DMS53 (cell line): ENCODE measurements at regions not wholly inside any gene's neighbourhood (a gene's known extent, or its start where the extent isn't known, plus 50 kb on each side); places are given as distances from the start of the nearest gene placed in this dataset.
"Not testable (repeated sequence)": the region's sequence is repeated elsewhere in the genome, so short reads cannot be mapped to it uniquely, and the experiment has no call there.

Experiments
- DNase-seq: peaks from one replicate; lab custom pipeline; 2025; lab: John Stamatoyannopoulos, UW

DNA sequence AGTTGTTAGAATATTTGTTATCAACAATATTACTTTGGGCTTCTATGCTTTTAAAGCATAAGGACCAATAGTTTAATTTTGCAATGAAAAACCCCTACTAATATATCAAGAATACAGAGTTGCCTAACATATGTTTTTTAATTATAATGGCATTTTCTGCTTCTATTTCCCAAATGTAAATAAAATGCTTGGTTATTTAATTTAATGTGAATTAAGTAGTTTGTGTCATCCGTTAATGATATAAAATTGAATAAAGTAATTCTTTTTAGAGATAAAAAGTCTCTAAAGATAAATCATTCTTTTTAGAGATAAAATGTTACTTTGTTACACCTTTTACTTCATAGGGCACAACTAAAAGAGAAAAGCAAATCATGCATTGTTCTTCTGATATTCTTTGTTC lies 583.7 kb upstream of the ADGRL2 start:
- no peak for DNase-seq

DNA sequence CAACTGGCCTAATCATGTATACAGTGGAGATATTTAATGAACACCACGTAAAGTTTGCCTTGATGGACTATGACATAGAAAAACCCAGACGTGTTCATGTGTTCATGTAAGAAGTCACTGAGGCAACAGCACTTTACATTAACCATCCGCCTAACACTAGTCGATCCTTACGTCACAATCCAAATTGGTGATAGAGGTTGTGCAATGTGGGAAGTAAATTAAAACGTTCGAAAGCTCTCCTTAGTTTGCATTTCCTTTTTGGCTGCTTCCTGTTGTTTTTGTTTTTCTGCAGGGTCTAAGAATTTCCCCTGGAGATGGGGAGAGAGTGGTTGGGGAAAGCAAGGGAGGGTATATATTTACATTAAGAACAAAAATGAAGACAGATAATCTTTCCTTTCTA lies 587.5 kb upstream of the ADGRL2 start:
- DNase-seq: no peak

DNA sequence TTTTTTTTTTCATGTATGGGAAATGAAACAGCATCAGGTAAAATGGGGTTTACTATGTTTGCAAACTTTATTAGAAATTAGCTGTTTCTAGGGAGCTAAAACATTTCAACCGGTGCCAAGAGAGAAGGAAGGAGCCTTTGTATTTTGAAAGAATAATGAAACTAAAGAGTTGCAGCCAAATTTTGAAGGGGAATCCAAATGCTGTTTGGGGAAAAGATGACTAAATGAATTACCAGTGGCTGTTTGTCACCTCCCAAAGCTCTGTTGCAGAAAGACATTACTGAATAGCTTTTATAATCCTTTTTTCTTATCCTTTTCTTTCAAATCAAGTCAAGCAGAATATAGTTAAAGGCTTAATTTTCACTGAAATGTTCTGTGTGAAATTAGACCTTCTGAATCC lies 591.3 kb upstream of the ADGRL2 start:
- no peak for DNase-seq

DNA sequence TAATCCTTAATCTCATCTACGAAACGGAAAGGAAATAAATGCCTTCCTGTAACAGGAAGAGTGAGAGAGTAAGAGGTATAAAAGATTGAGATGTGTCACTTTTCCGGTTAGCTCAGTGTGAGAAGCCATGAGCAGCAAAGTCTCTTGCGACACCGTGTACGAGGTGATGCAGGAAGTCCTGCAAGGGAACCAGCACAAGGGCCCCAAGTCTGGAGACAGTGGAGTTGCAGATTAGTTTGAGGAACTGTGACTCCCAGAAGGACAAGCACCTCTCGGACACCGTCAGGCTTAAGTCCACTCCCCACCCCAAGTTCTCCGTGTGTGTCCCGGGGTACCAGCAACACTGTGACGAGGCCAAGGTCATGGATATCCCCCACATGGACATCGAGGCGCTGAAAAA lies 592.3 kb upstream of the ADGRL2 start:
- DNase-seq: no peak

DNA sequence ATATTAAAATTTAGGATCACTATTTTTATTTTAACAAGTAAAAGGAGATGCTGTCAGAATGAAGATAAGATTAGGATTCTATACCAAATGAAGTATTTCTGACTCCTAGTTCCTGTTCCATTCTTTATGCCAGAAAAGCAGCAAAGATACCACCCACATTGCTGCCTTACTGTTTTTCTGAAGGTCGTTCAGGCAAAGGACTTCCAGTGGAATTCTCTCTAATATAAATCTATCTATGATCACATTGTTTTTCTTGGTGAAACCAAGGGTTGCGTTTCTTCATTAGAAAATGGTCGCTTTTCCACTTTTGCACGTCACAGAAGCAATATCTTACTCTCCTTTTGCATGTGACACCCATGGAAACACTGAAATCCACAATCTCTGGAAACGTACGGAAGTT lies 594.8 kb upstream of the ADGRL2 start:
- no peak for DNase-seq

DNA sequence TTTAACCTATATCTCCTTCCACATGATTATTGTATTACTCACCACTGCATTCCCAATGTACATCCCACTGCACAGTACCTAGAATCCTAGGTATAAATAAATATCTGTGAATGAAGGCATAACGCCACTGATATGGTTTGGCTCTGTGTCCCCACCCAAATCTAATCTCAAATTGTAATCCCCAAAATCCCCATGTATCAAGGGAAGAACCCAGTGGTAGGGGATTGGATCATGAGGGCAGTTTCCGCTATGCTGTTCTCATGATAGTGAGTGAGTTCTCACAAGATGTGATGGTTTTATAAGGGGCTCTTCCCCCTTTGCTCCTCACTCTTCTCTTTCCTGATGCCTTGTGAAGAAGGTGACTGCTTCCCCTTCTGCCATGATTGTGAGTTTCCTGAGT lies 599.0 kb upstream of the ADGRL2 start:
- no peak for DNase-seq

DNA sequence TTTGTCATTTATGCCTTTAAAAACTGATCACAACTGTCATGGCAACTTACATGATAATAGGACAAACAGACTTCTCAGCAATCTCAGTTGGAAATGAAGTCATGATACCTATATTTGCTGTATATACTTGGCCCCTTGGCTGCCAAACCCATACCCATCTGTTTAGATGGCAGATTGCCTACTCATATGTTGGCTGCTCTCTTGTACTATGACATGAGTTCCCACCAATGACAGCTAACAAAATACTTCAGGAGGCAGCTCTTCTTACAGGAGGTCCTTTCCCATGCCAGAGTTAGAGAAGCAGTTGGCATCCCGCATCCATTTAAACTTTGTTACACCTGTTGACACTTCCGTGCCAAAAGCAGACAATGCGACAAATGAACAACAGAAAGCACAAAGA lies 603.1 kb upstream of the ADGRL2 start:
- DNase-seq: no peak

DNA sequence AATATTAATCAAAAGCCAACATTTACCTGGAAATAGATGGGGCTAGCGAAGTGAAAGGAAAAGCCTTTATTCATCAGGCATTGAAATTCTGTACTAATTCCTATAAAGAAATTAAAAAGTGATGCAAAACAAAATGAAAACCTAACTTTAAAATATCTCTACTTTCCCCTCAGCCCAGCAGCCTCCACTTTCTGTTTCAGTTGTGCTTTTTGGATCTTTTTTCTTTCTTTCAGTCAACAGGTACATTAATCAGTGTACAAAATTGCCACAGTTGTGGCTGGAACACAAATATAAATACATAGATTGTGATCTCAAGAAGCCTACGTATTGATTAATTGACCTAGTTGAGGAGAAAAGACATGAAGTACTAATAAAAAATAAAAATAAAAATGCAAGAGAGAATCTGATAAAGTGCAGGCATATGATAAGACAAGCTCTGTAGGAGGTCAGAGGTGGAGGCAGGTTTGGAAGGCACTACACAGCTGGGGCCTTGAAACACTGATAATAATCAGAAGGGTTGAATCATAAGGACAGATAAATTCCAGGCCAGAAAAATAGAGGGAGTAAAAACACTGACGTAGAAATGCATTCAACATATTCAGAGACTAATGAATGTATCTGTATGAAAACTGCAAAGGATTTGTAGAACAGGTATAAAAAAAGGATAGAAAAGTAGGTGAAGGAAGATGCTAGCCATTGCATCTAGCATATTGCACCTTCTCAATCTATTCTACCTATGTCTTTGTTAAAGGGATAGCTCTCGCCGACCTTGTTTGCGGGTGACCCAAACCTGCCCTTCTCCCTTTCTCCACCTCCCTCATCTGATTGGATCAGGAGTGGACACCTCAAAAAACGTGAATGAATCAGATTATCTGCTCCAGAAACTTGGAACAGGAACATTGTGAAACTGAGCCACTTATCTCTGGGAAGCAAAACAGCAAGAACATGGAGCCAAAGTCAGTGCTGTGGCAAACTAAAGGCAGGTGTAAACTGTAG lies 607.8 kb upstream of the ADGRL2 start:
- no peak for DNase-seq

DNA sequence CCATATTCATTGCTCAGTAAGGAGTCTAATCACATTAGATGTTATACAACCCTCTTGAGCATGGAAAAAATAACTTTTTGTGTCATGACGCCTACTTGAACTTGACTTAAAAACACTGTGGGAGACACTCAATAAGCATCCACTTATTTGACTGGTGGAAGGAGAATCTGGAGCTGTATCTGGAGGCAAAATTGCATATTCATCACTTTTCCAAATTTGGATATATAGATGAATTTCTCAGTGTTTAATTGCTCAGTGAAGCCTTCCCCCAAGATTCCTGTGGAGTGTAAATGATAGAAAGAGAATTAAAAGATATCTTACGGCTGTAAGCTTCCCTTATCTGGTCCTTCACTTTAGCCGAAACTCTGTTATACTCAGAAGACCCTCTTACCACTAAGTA lies 610.7 kb upstream of the ADGRL2 start:
- no peak for DNase-seq

DNA sequence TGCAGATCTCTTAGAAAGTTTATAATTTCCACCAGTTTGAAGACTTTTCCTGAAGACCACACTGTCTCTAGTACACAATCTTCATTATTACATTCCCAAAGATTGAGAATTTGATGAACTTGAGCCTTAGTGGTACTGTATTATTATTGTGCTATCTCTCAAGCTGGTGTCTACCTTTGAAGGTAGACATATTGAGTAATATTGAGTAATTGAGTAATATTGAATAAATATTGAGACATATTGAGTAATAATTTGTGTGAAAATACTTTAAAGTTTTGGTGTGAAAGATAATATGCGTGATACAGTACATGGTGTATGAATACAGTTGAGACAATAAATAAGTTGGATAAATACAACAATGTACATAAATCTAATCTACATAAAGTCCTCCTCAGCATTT lies 613.1 kb upstream of the ADGRL2 start:
- no peak for DNase-seq

DNA sequence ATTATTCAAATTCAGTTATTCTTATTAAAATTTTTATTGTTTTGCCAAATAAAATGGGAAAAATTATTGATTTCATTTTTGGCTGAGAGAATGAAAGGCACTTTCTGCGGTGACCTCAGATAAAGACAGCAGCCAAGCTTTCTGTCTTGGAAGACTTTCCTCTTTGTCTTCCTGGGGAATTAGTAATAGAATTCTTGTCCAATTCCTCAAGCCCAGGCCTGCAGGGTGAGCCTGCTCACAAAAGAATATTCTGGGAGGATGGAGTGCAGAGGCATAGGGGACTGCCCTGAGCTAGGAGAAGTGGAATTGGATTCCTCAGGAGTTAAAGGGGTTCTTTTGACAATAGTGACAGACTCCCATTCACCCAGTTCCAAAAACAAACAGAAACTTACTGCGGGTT lies 614.5 kb upstream of the ADGRL2 start:
- no peak for DNase-seq

DNA sequence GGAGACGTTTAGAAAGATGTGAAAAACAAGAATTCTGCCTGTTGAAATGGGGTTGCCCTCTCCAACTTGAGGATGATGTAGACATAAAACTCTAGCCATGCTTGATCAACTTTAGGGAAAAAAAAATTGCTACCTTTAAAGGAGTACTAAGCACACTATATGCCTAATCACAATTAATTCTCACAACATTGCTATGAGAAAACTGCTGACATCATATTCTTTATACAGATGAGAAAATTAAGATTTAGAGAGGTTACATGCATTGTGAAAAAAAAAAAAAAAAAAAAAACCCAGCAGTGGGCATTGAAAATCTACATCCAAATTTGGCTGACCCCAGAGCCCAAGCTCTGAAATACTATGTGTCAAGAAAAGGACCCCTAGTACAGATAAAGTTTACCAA lies 617.2 kb upstream of the ADGRL2 start:
- no peak for DNase-seq

DNA sequence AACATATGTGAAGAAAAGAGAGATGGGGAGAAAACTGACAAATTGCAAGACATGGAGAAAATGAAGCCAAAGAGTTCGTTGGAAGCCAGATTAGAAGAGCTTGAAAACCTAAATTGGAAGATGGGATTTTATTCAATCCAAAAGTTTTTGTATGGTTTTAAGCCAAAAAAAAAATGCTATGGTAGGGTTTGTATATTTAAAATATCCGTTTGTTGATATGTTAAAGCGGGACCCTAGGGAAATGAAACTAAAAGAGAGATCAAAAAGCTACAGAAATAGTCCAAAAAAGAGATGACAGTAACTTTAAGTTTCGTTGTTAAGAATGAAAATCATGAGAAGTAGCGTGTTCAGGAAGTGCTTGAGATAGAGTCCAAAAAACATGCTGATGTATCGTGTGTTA lies 617.7 kb upstream of the ADGRL2 start:
- no peak for DNase-seq

DNA sequence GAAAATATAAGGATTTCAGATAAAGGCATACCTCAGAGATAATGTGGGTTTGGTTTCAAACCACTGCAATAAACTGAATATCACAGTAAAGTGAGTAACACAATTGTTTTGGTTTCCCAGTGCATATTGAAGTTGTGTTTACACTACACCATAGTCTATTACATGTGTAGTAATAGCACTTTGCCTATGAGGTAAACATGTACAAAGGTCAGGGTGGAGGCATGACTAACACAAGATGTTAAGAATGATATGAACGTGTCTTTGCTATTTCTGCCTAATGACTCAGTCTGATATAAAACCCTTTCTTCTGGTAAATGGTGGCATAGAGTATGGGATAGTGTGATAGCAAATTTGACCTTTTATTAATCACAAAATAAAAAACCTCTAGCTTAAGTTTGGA lies 621.5 kb upstream of the ADGRL2 start:
- DNase-seq: peak; percentile 74

DNA sequence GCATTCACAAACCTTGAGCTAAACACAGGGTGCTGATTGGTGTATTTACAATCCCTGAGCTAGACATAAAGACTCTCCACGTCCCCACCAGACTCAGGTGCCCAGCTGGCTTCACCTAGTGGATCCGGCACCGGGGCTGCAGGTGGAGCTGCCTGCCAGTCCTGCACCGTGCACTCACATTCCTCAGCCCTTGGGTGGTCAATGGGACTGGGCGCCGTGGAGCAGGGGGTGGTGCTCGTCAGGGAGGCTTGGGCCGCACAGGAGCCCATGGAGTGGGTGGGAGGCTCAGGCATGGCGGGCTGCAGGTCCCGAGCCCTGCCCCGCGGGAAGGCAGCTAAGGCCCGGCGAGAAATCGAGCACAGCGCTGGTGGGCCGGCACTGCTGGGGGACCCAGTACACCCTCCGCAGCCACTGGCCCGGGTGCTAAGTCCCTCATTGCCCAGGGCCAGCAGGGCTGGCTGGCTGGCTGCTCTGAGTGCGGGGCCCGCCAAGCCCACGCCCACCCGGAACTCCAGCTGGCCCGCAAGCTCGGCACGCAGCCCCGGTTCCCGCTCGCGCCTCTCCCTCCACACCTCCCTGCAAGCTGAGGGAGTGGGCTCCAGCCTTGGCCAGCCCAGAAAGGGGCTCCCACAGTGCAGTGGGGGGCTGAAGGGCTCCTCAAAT lies 622.2 kb upstream of the ADGRL2 start:
- DNase-seq: not testable (repeated sequence)

DNA sequence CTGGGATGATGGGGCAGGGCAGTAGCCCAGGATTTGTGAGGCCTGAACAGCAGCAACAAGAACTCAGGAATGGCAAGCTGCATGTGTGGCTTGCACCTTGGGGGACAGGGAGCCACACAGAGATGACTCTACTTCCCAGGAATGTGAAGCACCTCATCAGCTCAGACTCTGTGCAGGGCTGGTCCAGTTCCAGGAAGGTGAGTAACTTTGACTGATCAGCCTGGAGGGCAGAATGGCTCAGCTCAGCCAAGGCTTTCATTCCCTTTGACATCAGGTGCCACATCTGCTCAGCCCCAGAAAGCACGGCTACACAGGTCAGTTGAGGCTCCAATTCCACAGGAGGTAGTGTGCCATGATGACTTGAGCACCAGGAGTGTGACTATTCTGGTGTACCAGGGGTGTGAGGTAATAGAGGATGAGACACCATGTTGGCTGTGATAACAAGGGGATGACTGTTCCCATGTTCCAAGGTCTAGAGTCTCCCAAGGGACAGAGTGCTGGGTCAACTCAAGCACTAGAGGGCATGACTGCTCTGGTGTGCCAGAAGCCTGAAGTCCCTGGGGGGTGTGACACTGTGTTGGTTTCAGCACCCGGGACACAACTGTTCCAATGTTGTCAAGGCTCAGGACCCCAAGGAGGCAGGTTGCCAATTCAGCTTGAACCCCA lies 625.8 kb upstream of the ADGRL2 start:
- DNase-seq: peak; percentile 29

DNA sequence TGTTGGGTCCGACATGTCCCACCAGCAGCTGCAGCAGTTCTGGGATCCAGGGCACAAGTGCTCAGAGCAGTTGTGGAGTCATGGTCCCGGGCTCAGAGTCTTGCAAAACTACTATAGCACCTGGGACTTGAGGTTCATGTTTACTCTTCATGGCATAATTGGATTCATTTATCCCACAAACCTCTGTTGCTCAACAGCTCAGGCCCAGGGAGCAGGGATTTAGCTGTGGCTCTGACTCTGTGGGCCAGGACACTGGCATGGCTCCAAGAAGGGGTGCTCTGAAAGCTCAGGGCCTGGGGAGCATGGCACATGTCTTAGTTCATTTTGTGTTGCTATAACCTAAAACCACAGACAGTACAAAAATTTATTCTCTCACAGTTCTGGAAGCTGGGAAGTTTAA lies 626.7 kb upstream of the ADGRL2 start:
- no peak for DNase-seq

DNA sequence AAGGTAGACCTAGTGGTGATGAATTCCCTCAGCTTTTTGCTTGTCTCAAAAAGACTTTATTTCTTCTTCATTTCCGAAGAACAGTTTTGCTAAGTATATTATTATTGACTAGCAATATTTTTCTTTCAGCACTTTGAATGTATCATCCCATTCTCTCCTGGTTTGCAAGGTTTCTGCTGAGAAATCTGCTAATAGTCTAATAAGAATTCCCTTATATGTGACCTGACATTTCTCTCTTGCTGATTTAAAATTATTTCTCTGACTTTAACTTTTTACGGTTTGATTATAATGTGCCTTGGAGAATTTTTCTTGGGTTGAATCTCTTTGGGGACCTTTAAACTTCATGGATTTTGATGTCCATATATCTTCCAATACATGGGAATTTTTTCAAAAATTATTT lies 628.3 kb upstream of the ADGRL2 start:
- no peak for DNase-seq

DNA sequence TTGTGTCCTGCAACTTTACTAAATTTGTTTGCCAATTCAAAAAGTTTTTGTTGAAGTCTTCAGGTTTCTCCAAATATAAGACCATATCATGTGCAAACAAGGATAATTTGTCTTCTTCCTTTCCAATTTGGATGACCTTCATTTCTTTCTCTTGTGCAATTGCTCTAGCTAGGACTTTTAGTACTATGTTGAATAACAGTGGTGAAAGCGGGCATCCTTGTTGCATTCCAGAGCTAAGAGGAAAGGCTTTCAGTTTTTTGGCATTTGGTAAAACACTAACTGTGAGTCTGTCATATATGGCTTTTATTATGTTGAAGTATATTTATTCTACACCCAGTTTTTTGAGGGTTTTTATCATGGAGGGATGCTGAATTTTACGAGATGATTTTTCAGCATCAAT lies 630.0 kb upstream of the ADGRL2 start:
- no peak for DNase-seq

DNA sequence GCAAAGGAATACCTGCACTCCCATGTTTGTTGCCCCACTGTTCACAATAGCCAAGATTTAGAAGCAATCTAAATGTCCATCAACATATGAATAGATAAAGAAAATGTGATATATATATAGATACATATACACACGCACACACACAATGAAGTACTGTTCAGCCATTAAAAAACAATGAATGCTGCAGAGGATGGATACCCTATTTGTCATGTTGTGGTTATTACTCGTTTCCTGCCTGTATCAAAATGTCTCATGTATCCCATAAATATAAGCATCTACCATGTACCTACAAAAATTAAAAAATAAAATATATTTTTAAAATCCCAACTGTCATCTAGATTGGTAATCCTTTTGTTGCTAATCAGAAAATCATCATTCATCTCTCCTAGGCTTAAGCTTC lies 634.8 kb upstream of the ADGRL2 start:
- no peak for DNase-seq

DNA sequence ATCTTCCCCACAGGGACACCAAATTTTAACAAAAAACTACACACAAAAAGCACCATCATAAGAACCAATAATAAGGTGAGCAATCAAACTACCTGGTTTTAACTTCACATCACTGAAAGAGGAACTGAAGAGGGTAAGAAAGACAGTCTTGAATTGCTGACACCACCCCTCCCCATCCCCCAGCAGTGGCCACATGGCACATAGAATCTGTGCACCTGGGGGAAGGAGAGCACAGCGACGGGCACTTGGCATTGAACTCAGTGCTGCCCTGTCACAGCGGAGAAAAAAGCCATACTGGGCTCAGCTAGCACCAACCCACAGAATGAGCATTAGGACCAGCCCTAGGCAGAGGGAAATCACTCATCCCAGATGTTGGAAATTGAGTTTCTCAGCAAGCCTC lies 640.0 kb upstream of the ADGRL2 start:
- no peak for DNase-seq

DNA sequence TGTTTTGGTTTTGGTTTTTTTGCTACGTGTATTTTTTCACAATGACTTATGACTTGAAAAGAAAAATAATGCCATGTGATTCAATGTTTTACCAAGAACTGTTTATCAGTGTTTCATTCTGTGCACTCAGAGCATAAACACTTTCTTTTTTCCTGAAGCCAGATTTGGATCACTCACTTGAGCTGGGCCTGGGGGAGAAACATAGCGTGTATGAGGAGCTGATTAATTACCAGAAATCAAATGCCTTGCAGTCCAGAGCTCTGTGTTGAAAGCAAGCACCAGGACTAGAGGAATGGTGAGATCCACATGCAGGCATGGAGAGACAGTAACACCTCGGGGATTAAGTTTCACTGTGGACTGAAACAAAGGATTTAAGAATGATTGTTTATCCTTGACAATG lies 642.1 kb upstream of the ADGRL2 start:
- DNase-seq: no peak

DNA sequence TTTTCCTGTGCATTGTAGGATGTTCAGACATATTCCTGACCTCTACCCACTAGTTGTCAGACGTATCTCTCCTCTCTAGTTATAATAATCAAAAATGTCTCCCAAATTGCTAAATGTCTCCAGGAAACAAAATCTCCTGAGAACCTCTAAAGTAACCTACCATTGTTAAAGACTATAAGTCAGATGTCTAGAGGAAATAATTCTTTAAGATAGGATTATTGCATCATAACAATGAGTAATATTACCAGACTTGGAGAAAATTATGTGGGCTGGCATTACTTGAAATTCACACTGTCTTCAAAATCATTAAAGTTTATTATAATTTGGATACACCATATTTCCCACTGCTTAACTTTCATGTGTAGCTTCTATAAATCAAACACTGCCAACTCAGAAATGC lies 643.0 kb upstream of the ADGRL2 start:
- DNase-seq: no peak
